ENCODE measurements at regions not wholly inside any gene's neighbourhood (a gene's known extent, or its start where the extent isn't known, plus 50 kb on each side); places are given as distances from the start of the nearest gene placed in this dataset.
A peak's percentile ranks its signal among the peaks of the same experiment; 100 is the strongest.

DNA sequence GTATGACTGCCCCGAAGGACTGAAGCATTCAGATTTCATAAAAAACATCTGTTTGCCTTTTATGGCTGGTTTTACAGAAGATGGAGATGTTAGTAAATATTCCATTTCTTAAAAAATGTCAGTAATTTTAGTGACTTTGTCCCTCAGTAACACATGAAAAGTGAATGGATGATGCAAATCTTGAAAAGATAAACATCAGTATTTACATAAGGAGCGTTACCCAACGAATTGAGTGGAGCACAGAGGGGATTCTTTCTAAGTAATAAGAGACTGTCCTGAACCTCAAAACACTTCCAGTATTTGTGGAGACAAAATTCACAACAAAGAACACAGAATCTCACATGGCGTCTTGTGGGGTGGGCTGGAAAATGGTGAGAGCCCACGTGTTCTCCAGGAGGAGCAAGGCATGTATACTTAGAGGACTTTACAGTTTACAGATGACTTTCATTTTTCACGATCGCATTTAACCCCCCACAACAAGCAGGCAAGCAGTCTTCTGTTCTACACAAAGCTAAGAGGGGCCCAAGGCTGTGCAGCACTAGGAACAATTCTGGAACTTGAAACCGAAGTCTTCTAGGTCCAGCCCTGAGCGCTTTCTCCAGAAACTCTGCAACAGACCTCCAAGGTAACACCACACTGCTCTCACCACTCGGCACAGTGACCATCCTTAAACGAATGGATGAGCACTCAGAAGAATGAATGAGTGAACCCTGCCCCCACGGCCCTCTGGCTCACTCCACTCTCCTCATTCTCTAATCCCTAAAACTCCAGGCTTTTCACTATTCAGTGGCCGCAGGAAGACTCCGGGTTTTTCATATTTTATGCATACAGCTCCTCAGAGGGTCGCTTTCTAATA is 709.8 kb downstream of the UQCRFS1 start:
- DNase-seq (ENCODE audit: low spot score in 2 of 2) = no peak
- no peak for FAIRE-seq

DNA sequence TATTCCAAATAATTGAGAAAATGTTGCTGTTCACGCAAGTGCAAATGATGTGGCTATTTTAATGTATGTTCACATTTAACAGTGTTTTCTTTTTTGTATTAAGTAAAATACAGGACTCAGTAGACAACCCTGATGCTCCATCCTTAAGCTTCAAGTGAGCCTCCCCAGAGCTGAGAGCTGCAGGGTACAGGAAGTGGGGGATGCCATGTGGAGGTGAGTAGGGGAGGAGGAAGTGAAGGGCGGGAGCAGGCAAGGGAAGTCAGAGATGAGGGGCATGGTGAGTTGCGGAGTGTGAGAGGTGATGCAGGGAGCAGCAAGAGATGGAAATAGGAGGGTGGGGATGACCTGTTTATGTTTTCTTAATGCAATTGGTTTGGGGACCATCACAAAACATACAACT is 711.0 kb downstream of the UQCRFS1 start:
- FAIRE-seq (no peak), DNase-seq (ENCODE audit: low spot score in 2 of 2) (no peak)

DNA sequence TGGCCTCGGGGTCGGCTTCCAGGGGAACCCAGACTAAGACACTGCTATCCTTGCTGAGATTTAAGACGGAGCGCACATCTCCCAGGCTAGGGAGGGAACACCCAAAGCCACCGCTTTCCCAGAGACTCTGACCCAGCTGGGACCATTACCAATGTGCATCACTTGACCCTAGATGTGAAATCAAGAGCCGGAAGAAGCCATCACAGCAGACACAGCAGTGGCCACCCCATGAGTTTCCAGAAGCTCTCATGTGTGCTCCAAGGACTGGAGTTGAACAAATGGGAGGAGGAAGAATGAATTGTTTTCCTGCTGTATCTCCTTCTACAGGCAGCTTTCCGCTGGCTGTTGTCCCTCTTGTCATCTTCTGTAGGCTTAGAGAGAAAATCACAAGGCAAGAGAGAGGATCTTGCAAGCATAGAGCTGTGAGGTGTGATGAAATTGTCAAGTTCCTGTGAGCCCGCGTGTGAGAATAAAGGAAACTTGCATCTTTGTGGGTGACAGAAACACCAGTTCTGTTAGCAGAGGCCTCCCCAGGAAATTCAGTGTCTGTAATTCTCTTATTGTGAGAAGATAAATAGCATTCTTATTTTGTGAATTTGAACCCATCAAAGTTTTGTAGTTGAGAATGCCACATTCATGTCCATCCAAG is 711.8 kb downstream of the UQCRFS1 start:
- DNase-seq (ENCODE audit: low spot score in 2 of 2) = no peak
- no peak for FAIRE-seq

DNA sequence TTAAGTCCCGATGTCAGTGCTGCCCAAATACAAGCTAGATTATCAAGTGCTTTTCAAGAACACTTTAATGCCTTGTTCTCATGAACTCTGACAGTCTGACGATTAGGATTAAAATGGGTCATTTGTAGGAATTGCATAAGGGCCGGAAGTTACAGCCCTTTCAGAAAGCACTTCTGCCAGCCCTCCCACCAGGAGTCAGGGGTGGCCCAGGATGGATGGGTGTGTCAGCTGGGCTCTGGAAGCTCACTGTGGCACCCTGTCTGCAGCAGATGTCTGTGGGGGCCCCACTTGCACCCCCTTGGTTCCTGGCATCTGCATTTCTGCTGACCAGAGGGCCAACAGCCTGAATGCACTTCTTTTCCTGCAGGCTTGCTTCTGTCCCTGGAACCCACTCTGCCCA is 712.7 kb downstream of the UQCRFS1 start:
- FAIRE-seq (no peak), DNase-seq (ENCODE audit: low spot score in 2 of 2) (no peak)

DNA sequence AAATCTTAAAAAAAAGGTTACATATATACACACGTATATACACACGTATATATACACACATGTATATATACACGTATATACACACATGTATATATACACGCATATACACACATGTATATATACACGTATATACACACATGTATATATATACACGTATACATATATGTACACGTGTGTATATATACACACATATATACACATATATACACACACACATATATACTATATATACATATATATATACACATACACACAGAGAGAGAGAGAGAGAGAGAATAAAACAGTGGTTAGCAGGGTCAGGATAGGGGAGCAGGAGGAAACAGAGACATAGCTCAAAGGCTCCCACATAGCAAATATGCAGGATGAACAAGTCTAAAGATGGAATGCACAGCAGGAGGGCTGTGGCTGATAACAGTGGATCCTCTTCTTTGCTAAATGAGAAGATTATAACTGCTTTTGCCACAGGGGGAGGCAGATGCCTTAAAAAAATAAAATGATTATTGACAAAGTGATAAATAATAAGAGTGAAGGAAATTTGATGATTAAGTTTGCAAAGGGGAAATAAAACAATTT is 714.5 kb downstream of the UQCRFS1 start:
- DNase-seq (ENCODE audit: low spot score in 2 of 2) = no peak
- peak; percentile 50 for FAIRE-seq

DNA sequence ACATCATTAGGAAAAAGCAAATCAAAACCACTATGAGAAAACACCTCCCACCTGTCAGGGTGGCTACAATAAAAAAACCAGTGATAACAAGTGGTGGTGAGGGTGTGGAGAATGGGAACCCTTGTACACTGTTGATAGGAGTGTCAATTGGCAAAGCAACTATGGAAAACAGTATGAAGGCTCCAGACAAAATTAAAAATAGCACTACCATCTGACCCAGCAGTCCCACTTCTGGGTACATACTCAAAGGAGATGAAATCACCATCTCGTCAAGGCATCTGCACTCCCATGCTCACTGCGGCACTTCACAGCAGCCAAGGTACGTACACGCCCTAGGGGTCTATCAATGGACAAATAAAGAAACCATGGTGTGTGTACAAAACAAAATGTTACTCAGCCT is 715.1 kb downstream of the UQCRFS1 start:
- FAIRE-seq = no peak
- DNase-seq (ENCODE audit: low spot score in 2 of 2) = no peak

DNA sequence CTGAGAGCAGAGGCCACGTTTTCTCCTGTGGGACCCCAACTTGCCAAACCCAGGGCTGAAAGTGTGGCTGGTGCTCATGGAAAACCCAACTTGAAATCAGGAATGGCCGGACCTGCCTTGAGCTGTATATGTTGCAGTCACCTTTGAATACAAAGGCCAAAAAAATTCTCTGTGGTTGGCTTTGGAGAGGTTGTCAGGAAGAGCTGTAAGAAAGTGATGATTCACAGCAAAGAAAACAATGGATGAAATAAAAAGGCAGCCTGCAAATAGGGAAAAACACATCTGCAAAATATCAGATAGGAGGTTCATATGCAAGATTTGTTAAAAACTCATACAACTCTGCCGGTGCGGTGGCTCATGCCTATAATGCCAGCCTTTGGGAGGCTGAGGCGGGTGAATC is 715.8 kb downstream of the UQCRFS1 start:
- DNase-seq (ENCODE audit: low spot score in 2 of 2) (no peak), FAIRE-seq (no peak)

DNA sequence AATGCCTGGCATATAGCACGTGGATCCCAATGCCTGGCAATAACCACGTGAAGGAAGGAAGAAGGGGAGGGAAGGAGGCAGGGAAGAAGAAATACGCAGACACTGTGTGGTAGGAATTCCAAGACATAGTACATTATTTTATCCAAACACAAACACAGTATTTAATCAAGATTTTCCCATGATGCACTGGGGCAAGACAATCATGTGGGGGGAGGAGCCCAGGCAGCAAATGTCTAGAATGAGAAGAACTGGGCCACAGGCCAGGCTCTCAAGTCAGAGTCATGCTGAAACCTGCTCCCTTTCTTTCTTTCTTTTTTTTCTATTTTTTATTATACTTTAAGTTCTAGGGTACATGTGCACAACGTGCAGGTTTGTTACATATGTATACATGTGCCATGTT is 717.9 kb downstream of the UQCRFS1 start:
- no peak for DNase-seq (ENCODE audit: low spot score in 2 of 2)
- FAIRE-seq = no peak

DNA sequence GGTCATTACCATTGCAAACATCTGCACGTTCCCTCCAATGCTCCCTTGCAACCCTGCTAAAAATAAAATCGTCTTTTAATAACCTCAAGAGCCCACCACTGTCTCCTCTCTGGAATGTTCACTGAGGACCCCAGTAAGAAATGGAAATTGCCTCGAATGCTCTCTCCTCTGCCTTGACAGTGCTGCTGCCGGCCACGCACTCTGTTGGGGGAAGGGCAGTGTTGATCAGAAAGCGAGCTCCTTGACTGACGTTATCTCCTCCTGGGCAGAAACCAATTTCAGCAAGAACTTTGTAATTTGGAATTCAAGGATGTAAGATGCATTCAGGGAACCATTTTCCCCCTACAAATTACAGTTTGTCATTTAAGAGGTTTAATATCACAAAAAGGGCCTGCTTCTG is 718.5 kb downstream of the UQCRFS1 start:
- DNase-seq (ENCODE audit: low spot score in 2 of 2) = no peak
- FAIRE-seq = no peak

DNA sequence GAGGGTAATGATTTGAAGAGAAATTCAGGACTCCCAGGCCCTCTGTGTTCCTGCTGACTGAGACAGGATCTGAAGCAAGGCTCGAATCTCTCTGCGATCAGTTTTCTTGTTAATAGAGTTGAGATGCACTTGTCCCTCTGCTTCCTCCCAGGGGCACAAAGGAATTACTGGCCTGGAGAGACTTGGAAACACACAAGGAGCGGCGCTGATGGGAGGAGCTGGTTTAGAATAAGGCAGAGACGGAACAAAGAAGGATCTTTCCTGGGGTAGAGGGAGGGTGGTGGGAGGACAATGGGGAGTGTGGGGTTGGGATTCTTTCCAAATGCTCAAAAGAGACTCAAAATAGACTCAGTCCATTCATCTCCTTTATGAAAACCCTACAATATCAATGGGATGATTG is 719.1 kb downstream of the UQCRFS1 start:
- DNase-seq (ENCODE audit: low spot score in 2 of 2) (no peak), FAIRE-seq (no peak)

DNA sequence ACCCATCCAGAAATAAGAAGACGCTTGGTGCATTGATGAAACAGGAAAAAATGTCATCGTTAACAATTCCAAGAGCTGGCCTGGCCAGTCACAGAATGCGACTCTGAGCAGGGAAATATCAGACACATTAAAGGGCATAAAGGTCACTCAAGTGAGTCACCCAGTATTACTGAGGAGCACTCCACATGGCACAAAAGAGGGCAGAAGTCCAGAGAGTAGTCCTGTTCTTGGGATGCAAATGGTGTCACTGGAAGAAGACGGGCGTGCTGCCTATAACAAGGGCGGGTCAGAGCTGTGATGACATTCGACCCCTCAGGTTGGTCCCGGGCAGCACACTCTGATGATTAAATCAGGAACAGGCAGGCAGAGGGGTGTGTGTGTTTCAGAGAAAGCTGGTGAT is 720.3 kb downstream of the UQCRFS1 start:
- no peak for DNase-seq (ENCODE audit: low spot score in 2 of 2)
- no peak for FAIRE-seq

DNA sequence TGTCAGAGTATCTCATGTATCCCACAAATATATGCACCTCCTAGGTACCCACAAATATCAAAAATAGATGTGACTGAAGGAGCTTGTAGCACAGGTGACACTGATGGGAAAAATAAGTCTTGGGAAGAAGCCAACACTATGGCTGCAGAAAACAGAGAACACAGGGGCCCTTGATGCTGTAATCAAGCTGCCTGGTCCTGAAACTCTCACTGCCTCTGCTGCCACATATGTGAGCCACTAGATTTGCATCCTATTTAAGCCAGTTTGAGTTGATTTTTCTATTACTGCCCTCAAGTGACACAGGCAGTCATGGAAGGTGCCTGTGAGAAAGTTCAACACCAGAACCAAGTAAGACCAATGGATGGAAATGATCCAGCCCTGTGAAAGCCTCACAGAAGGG is 720.8 kb downstream of the UQCRFS1 start:
- no peak for DNase-seq (ENCODE audit: low spot score in 2 of 2)
- FAIRE-seq = no peak

DNA sequence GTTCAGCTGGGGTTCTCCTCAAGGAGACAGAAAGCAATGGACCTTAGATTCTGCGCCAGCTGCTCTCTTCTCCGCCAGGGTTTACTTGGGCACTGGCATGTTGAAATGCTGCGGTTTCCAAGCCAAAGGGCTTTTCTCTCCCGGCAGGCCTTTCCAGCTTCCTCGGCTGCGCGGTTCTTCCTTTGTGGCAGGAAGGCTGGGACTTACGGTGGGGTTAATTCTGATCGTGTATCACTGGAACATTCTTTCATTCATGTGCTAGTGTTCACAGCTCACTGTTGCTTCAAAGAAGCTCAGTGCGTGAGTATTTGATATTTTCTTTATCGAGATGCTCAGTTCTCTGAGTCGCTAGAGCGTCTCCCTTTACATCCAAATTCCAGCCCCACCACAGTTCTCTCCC is 723.2 kb downstream of the UQCRFS1 start:
- no peak for FAIRE-seq
- no peak for DNase-seq (ENCODE audit: low spot score in 2 of 2)

DNA sequence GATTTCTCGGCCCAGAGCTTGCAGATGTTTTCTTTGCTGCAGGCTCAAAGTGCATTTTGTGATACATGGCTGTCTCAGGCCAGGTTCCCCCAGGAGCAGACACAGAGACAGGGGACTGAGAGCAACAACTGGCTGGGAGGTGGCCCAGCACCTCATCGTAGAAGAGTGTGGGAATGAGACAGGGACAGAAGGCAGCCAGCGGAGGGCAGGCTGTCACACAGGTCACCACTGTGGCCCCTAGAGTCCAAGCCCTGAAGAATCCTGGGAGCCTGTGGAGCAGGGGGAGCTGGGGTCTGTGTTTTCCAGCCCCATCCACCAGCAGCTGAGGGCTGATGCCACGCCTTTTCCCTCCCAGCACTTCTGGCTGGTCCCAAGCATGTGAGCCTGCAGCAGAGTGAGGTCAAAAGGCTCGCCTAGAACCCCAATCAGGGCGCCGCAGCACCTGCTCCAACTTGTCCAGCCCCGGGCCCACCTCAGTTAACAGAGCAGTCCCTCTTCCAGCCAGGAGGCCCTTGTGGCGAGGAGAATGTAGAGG is 723.8 kb downstream of the UQCRFS1 start:
- DNase-seq (ENCODE audit: low spot score in 2 of 2) = no peak
- FAIRE-seq = no peak

DNA sequence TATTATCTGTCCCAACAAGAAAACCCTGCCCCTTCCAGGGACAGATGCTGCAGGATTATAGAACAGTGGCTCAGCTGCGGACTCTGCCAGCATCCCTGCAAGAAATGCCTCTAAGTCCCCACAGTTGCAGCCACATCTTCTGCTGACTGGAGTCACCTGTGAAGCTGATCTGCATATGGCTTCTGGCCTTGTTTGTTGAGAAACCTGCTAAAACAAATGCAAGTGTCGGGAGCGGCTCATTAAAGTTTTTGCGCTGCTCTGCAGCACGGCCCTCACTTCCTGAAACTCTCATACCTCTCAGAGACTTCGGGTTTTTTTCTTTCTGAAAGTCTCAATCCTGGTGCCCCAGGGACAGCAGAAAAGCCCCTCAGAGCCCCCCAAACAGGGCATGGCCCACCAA is 725.0 kb downstream of the UQCRFS1 start:
- FAIRE-seq (no peak), DNase-seq (ENCODE audit: low spot score in 2 of 2) (no peak)

DNA sequence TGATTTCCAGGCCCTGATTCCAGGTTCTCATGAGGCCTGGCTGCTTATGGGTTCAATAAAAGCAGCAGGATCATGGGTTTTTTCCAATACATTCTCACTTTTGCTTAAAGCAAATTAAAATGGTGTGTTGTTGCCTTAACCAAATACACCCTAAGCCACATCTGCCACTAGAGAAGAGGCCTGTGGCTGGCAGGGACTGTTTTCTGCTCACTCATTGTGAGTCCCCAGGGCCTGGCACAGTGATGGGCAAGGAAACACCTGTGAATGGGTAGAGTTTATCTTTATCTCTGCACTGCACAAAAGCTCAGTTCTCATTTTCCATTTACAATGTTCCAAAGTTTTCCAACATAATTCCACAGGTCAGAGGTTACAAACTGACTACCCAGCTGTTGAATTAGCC is 726.0 kb downstream of the UQCRFS1 start:
- DNase-seq (ENCODE audit: low spot score in 2 of 2) (no peak), FAIRE-seq (no peak)

DNA sequence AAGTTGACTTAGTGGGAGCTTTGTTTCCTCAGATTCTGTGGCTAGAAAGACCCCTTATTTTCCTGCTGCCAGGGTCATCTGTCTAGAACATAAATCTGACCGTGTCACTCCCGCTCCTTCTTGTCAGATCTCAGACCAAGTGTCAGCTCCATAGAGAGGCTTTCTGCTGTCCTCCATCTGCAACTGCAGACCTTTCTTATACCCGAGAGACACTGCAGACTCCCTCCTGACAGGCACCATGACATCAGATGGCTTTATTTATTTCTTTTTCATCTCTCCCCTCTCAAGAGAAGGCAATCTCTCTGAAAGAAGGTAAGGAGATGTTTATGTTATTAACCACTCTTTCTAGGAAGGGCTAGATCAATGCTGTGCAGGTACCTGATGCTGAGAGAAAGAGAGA is 726.5 kb downstream of the UQCRFS1 start:
- FAIRE-seq (no peak), DNase-seq (ENCODE audit: low spot score in 2 of 2) (no peak)

DNA sequence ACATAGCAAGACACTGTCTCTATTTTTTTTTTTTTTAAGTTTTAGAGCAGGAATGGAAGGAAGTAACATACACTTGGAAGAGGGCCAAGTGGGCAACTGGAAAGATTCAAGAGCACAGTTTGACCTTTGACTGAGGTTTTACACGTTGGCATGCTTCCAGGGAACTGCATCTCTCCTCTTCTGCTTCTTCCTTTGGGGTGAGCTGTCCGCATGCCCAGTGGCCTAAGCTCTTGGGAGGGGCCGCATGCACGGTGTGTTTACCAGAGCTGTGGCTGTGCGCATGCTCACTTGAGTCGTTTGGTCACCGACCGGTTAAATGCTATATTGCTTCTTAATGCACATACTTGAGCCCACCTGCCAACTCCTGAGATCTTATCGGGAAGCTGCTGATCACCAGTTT is 727.7 kb downstream of the UQCRFS1 start:
- no peak for DNase-seq (ENCODE audit: low spot score in 2 of 2)
- no peak for FAIRE-seq

DNA sequence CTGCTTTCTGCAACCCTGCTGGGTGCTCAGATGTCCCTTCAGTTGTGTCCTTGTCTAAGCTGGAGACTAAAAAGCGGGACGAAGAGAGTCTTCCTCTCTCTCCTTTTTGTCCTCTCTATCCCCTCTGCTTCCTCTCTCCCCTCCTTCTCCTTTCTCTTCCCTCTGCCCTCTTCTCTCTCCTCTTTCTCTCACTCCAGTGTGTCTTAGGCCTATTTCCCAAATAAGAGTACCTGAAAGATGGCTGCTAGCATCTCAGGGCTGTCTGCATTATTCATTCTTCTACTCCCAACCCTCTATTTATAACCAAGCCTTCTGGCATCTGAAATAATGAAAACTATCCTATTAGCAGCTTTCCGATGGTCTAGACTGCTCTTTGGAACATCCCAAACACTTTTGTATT is 729.8 kb downstream of the UQCRFS1 start:
- no peak for DNase-seq (ENCODE audit: low spot score in 2 of 2)
- FAIRE-seq = no peak

DNA sequence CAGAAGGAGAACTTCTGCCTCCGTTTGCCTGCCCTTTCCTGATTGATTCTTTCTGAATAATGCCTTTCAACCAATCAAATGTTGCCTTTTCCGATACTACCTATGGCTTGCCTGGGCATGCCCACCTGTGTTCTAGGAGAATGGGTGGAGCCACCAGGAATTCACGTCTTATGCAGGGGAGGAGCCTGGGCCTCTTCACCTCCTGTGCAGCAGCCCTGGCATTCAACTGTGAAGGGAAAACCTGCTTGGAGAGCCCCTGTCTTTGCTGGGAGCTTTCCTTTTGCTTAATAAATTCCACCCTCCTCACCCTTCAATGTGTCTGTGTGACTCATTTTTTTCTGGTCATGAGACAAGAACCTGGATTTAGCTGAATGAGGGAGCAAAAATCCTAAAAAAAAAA is 730.7 kb downstream of the UQCRFS1 start:
- no peak for FAIRE-seq
- DNase-seq (ENCODE audit: low spot score in 2 of 2) = no peak

DNA sequence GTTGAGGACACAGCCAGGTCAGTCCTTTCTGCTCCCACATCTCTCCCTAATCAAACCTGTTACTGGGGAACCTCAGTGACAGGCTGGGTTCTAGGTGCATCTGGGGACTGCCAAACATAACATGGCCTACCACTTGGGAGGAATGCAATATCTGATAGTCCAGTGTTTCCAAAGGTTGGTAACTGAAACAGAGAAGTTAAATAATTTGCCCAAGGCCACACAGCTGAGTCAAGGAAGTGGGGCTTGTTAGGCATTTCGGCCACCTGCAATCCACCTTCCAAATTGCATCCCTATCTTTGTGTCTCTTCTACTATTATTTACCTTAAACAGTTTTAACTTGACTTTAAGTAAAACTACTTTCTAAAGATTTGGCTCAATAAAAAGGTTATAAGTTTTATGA is 731.3 kb downstream of the UQCRFS1 start:
- FAIRE-seq = no peak
- DNase-seq (ENCODE audit: low spot score in 2 of 2) = no peak

DNA sequence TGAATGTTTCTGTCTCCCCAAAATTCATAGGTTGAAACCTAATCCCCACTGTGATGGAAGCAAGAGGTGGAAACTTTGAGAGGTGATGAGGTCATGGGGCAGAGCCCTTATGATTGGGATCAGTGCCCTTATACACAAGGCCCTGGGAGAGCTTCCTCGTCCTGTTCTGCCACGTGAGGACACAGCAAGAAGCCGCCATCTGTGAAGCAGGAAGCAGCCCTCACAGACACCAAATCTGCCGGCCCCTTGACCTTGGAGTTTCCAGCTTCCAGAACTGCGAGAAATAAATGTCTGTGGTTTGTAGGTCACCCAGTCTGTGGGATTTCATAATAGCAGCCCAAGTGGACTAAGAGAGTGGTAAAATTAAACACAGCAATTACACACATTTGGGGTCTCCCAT is 737.4 kb downstream of the UQCRFS1 start:
- no peak for FAIRE-seq
- DNase-seq (ENCODE audit: low spot score in 2 of 2) = no peak

Data from frontal cortex (tissue), 3 donors.